HG02642 (cell line): ENCODE measurements at regions not wholly inside any gene's neighbourhood (a gene's known extent, or its start where the extent isn't known, plus 50 kb on each side); places are given as distances from the start of the nearest gene placed in this dataset.
"Not testable (repeated sequence)": the region's sequence is repeated elsewhere in the genome, so short reads cannot be mapped to it uniquely, and the experiment has no call there.

Source experiments
- ATAC-seq: cut with Tn5 transposase; IDR thresholded peaks from one replicate; pipeline ENCODE4 v1.9.1; 2021; ENCODE audit warnings: mild to moderate bottlenecking; ENCODE audit not compliant: unreplicated experiment, poor library complexity

DNA sequence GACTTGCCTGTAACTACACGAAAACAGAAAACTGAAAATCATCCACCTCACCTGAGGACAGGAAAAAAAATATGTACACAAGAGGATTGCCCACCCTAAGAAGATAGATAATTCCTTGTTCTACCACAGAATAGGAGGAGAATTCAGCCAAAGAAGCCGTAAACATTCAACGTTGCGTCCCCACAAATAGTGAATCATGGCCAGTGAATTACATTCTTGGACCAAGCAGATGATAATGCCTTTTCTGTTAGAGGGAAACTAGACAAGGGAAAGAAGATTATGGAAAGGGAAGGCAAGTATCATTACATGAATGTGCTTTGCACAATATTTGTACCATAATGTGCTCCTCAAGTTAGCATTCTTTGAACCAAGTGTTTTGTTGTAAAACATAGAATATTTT is 95.5 kb upstream of the C1QTNF7 start:
- no peak for ATAC-seq

DNA sequence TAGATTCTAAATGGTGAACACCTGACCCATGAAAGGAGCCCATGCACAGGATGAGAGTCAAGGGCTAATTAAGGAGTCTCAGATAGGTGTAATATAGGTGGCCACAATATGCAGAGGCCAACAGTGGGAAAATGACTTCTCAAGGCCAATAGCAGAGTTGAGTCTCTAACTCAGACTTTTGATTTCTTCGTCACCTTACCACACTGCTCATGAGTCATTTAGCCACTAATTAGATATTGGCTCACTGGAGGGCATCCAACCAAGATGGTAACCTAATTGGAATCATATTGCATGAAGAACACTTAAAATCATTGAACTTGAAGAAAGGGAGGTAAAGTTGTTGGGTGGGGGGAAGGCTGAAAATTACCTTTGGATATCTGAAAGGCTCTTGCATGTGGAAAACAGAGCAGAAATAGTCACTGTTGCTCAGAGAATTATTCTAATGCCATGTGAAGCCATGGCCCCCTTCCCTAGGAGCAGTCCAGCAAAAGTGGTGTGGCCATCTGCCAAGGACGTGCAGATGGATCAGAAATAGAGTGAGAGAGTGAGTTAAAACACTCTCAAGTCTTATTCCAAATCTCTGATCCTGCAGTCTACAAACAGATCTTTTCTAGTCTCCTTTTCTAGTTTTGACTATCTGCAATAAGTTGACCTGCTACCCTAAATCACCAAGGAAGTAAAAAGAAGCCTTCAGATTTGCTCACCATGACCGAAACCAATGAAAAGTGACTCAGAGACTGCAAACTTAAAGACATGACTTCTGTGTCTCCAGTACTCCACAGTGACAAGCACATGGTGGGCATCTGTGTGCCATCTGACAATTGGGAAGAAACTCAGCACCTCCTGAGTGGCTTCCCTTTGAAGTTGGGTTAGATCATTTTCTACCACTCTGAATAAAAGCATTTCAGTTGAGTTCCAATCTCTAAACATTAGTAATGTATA is 93.9 kb upstream of the C1QTNF7 start:
- no peak for ATAC-seq

DNA sequence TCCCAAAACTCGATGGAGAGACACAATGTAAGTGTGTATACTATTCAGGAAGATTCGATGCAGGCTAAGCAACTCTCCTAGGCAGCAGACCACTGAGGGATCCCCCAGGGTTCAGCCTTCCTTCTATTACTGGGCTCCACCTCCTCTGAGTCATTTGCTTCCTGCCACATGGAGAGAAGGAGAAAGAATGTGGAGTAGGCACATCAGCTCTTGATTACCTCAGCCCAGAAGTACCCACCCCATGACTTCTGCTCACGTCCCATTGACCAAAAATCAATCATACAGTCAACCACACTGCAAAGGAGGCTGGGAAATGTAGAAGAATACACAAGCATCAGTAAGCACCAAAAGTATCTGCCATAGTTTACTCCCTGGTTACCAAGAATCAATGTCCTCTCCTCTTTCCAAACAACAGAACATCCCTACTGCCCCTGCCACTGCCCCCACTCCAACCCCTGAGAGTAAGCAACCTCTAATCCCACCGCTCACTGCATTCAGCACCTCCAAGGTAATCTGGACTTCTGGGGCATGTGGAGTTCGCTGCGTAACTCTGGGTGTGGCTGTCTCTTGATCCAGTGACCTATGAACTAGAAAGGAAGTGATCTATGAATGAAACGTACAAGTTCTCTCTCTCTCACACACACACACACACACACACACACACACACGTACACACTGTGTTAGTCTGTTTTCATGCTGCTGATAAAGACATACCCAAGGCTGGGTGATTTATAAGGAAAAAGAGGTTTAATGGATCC is 91.2 kb upstream of the C1QTNF7 start:
- no peak for ATAC-seq

DNA sequence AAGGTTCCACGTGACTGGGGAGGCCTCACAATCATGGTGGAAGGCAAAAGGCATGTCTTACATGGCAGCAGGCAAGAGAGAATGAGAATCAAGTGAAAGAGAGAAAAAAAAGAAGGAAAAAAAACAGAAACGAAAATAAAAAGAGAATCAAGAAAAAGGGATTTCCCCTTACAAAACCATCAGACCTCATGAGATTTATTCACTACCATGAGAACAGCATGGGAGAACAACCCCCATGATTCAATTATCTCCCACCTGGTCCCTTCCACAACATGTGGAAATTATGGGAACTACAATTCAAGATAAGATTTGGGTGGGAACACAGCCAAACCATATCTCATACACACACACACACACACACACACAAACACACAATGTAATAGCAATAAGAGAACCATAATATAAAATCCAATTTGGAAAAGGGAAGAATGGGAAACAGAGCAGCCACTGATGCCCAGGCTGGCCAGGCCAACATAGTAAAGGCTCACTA is 90.6 kb upstream of the C1QTNF7 start:
- ATAC-seq = not testable (repeated sequence)

DNA sequence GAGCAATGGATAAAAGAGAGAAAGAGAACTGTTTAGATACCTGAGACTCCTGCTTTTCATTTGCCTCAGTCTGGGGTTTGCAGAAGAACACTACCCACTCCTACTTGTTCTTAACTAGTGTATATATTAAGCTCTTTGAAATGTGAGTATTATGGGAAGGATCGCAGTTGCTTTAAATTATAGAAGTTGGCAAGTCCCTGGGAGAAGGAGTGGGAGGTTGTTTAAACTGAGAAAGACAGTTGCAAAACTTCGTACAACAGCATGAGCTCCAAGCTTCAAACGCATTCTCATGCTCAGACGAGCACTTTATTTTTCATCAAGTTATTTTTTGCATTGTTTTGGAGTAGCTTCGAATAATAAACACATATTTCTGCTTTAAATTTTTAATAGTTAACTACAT is 88.1 kb upstream of the C1QTNF7 start:
- ATAC-seq = no peak

DNA sequence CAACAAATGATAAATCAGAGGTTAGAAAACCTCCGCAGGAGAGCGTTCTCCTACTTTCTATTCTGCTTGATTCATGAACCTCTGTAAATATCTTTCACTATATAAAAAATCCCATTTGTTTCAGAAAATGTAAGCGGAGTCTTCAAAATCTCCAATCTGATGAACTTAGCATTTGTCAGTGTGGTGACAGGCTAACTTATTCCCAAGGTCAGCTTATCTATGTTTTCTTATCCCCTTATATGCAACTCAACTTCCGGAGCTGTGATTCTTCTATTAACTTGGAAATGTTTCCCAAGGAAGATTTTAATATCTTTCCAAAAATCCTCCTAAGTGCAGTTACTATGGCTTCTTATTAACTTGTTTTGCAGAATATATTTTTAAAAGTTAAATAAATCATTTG is 87.5 kb upstream of the C1QTNF7 start:
- ATAC-seq = no peak

DNA sequence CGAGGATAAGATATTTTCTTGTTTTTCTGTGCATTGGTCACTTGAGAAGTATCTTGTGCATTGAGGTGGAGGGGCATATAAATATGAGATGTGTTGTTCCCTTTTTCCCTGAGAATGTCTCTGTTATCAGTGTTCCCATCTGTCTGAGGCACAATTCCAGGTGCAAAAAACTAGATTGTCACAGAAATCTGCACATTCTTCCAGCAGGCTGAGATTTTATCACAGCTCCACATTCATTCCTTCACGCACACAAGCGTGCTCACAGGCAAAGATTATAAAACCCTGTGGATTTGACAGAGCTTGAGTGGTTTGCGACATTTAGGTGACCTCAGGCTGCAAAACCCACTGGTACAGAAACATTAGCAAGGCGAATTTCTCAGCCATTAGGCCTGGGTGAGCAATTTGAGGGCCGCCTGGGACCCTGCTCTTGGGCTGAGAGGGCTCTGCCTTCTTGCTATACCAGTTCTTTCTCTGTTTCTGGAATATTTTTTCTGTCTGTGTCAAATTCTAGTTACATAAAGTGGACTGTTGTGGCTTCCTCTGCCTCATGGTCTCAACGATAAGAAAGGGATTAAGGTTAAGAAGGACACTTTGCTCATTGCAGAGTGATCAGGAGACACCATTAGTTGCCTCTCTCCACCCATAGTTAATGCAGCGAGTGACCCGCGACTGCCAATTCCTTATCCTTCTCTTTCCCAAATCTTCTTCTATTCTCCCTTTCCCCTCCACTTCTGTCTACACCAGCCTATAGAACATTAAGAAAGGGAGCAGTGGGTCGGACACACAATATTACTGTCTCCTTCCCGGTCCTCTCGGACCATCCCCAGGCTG is 86.7 kb upstream of the C1QTNF7 start:
- ATAC-seq = no peak

DNA sequence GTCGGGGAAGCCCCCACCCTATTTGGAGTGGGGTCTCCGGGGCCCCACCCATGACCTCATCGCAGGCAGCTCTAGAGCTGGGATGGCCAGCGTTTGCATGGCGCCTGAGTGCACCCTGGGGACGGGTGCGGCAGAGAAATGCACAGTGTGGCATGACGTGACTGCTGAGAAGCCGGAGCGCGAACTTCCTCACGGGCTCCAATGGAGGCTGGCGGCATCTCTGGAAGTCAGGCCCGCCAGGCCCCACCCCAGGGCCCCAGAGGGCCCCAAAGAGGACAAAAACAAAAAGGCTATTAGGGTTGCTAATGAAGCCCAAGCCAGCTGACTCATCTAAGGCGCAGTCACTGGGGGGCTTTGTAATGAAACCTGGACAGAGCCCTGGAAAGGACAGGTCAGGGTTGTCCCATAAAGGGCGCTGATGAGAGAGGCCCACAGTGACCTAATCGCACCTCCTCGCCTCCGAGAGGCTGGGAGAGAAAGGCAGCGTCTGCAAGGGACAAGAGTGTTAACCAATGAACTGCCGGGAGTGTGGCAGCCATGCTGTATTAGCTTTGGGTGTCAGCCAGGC is 86.0 kb upstream of the C1QTNF7 start:
- no peak for ATAC-seq

DNA sequence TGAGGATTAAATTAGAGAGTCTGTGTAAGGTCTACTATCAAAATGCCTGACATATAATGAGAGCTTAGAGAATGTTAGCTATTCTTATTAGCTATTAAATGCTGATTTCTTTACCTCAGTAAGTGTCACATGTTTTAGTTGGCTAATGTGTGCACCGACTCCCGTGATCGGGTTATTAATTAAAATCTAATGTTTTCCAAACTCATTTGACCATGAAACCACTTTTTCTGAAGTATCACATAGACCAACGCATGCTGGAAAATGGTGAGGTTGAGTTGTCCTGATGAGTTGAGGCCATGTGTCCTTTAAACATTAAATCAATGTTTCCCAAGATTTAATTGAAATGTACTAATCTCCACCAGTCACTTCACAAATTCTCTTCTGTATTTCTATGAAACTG is 84.8 kb upstream of the C1QTNF7 start:
- no peak for ATAC-seq

DNA sequence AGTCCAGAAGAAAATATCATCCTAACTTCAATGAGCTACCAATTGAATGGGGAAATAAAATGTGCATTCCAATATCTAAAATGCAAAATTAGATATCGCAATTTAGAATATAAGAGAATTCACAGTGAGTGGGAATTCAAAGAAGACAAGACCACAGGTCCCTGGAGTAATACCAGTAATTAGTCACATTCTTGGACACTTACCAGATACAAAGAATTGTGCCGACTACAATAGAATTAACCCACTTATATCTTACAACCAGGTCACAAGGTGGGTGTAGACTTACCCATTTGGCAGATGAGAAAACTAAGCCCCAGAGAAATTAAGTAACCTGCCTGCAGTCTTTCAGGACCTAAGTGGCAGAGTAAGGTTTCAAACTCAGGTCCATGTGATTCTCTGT is 84.3 kb upstream of the C1QTNF7 start:
- no peak for ATAC-seq

DNA sequence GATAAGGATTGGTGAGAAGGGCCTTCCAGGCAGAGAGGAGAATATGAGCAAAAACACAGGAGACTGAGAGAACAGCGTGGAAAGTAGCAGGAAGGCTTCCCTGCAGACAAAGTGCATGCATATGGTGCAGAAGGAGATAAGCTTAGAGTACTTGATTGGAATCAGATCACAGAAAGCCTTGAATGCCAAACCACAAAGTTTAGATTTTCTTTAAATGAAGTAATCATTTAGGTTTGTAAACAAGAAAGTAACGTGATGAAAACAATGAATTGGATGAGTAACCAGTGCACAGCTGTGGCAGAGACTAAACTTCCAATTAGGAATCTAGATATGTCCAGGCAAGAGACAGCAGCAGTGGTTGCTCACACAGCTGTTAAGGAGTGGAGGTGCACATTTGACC is 83.8 kb upstream of the C1QTNF7 start:
- ATAC-seq = no peak

DNA sequence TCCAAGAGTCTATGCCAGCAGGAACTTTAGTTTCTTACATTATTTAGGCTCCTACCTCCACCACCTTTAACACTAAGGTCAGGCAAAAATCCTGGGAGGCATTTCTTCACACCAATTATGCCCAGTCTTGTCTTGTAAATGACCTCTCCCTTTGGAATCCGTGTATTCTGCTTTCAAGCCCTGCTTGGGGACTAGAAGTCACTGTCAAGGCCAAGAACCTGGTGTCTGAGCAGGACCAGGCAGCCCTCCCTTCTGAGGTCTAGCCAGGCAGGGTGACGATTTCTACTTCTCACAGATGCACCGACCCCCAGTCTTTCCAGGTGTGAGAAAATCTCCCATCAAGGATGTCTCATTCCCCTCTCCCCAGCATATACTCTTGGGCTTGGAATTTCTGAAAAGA is 82.7 kb upstream of the C1QTNF7 start:
- no peak for ATAC-seq

DNA sequence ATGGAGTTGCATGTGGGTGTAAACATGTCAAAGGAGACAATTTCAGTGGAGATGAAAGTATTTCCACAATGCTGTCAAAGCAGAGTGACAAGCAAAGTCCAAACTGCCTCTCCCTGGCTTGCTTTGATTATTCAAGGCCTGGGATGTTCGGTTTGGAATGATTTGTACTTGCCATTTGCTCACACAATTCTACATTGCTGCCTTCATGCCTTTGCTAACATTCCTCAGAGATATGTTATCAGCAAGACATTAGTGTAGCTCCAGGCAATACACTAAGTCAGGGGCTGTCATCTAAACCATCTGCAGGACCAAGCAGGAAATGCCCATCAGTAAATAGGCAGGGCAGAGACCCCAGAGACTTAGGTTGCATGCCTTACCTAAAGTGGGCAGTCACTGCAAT is 79.6 kb upstream of the C1QTNF7 start:
- ATAC-seq = no peak

DNA sequence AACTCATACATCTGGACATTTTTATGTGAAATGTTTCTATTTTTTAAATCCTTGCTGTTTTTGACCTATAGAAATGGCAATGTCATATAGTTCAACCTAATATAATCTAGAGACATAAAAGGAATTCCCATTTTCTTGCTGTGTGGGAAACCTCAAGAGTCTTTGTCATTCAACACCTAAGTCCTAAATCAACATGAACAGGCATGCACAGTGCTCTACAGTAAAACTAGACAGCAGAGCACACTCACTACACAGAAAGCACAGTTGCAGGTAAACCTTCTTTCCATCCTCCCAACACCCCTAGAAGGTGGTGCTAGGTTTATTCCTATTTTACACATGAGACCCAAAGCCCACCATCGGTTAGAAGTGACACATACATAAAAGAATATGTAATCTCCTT is 79.1 kb upstream of the C1QTNF7 start:
- ATAC-seq = no peak

DNA sequence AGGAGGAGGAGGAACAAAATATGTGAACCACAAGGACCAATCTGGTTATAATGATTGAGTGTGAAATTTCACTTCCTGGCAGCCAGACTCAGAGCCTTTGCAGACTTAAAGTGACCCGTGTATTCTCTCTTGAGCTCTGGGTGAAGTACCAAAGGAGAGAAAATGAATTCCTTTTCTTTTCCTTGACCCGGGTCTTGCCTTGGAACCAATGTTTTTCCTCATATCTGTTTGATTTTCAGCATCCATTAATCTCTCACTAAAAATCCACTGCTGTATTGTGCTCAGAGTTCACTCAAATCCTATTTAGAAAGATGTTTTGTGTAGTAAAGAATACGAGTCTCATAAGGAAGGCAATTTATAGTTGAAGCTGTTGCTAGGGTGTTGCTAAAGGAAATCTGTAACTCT is 78.3 kb upstream of the C1QTNF7 start:
- no peak for ATAC-seq

DNA sequence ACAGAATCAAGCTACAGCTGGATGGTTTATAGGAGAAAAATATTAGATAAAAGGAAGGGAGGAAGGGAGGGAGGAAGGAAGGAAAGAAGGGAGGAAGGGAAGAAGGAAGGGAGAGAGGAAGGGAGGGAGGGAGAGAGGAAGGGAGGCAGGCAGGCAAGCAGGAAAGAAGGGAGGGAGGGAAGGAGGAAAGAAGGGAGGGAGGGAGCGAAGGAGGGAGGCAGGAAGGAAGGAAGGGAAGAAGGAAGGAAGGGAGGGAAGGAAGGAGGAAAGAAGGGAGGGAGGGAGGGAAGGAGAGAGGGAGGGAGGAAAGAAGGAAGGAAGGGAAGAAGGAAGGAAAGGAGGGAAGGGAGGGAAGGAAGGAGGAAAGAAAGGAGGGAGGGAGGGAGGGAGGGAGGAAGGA is 77.9 kb upstream of the C1QTNF7 start:
- no peak for ATAC-seq

DNA sequence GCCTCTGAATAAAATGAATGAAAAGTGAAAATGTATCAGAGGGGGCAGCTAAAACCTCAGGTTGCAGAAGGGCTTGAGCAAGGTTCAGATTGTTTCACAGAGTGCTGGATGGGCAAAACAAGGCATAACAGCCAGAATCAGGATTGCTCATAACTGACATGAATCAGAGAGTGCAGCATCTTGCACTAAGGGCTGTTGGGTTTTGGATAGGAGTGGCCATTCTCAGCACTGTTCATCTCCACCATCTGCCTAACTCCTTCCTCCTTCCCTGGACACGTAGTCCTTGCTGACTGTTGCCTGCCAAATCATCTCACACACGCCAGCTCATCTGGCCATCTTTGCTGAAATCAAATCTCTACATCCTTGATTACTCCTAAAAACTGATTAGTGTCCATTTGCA is 75.3 kb upstream of the C1QTNF7 start:
- no peak for ATAC-seq

DNA sequence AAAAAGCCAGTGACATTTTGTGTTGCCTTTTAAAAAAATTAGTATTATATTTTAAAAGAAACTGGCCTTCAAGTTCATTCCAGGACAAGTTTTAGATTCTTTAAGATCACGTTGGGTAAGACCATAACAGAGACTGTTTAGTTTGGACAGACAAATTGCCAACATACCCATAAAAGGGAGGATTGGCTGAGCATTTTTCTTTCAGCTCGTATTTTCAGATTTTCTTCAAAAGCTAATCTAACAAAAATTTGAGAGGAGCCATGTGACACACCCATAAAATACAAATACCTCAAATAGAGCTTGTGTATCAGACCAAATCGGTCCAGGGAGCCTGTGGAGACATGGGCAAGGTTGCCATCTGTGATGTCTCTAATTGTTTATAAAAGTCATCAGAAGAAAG is 74.6 kb upstream of the C1QTNF7 start:
- ATAC-seq = no peak

DNA sequence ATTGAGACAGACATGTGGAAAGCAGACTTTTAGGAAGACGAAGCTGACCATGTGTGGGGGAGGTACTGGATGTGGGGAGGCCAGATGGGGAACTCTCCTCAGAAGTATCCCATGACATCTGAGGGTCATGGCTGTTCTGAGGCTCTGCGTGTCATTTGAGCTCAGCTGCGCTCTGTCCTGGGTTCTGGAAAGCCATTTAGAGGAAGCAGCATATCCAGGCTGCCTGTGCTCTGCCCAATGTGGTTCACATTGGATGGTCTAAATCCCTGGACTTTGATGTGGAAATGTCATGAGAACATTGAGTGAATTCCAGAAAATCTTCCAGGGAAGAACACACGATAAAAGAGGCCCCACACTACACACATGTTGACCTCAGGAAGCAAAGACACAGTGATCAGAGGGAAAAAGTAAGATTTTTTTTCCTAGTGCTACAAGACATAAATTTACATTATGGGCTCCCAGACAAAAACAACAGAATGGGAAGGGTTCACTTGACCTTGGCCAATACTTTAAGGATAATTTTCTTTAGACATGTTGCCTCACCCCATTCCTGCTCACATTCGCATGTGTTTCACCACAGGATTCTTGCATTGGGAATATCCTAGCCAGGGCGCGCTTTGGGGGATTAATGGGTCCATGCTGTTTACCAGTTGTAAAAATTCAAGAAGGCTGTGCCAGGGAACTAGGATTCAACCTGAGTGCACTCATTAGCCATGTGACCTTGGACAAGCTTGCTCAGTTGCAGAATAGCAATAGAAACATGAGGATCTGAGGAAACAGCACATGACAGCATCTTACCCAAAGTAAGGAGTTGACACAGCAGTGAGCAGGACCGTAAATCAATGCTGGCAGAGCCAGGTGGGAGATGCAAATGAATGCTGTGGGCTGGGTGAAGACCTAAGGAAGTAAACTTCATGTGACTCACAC is 73.2 kb upstream of the C1QTNF7 start:
- ATAC-seq = no peak
